Smooth muscle cell (in vitro differentiated cells): ENCODE measurements at regions not wholly inside any gene's neighbourhood (a gene's known extent, or its start where the extent isn't known, plus 50 kb on each side); places are given as distances from the start of the nearest gene placed in this dataset.

ENCODE experiments used
- DNase-seq: peaks from one replicate; lab custom pipeline; 2025; ENCODE audit not compliant: unreplicated experiment; lab: John Stamatoyannopoulos, UW
- H2AFZ ChIP-seq: fragments of 200-600 bp; sonication (generic); 2 replicates; pipeline ENCODE4 v1.6.0; 2016; ENCODE audit warnings: antibody characterized with exemption, low read depth, mild to moderate bottlenecking
- H3F3A ChIP-seq: fragments of 200-600 bp; sonication (generic); 2 replicates; pipeline ENCODE4 v1.6.0; 2017; ENCODE audit warnings: antibody characterized with exemption, low read depth
- H3K27ac ChIP-seq: fragments of 200-600 bp; sonication (generic); 2 replicates; pipeline ENCODE4 v1.5.1; 2016; ENCODE audit warnings: low read depth, mild to moderate bottlenecking
- H3K27me3 ChIP-seq: fragments of 200-600 bp; sonication (generic); 2 replicates; pipeline ENCODE4 v1.6.1; 2016; ENCODE audit warnings: low read depth, mild to moderate bottlenecking
- H3K36me3 ChIP-seq: fragments of 200-600 bp; sonication (generic); 2 replicates; pipeline ENCODE4 v1.5.1; 2016; ENCODE audit warnings: low read depth
- H3K4me1 ChIP-seq: fragments of 200-600 bp; sonication (generic); 2 replicates; pipeline ENCODE4 v1.5.1; 2016; ENCODE audit warnings: low read depth
- H3K4me2 ChIP-seq: fragments of 200-600 bp; sonication (generic); 2 replicates; pipeline ENCODE4 v1.6.0; 2016; ENCODE audit warnings: mild to moderate bottlenecking
- H3K4me3 ChIP-seq: fragments of 200-600 bp; sonication (generic); 2 replicates; pipeline ENCODE4 v1.5.1; 2016; ENCODE audit warnings: mild to moderate bottlenecking
- H3K79me2 ChIP-seq: fragments of 200-600 bp; sonication (generic); 2 replicates; pipeline ENCODE4 v1.6.0; 2016; ENCODE audit warnings: low read depth, mild to moderate bottlenecking
- H3K9ac ChIP-seq: fragments of 200-600 bp; sonication (generic); 2 replicates; pipeline ENCODE4 v1.6.0; 2016; ENCODE audit warnings: low read depth
- H3K9me3 ChIP-seq: fragments of 200-600 bp; sonication (generic); replicated peaks from 2 replicates; pipeline ENCODE4 v1.5.1; 2016; ENCODE audit warnings: low read depth
- H4K20me1 ChIP-seq: fragments of 200-600 bp; sonication (generic); 2 replicates; pipeline ENCODE4 v1.6.0; 2016; ENCODE audit warnings: low read depth
- CTCF ChIP-seq: fragments of 200-600 bp; sonication (generic); IDR thresholded peaks from 2 replicates; pipeline ENCODE4 v1.5.1; 2017; ENCODE audit warnings: borderline replicate concordance, mild to moderate bottlenecking, antibody characterized with exemption; ENCODE audit not compliant: insufficient read depth, poor library complexity, severe bottlenecking
- WGBS: methylation state at CpG from one replicate; pipeline ENCODE4 v1.1.7; 2016; ENCODE audit warnings: low lambda C conversion rate; 5-methylcytosine and 5-hydroxymethylcytosine counted together

- H3K79me2 ChIP-seq = no peaks in the 10 kb centered on the region
- no peak overlapping the region for H3K4me3 ChIP-seq
- H2AFZ ChIP-seq = no peak overlapping the region
- no peaks in the 10 kb centered on the region for H3K9me3 ChIP-seq
- TF ChIP-seq CTCF = no peak
- no peak overlapping the region for H3K4me2 ChIP-seq
- DNase-seq = no peak
- WGBS = 75% methylated on average over 17 of the region's 17 CpGs
- H3K27me3 ChIP-seq = no peaks in the 10 kb centered on the region
- no peaks in the 10 kb centered on the region for H3F3A ChIP-seq
- no peaks in the 10 kb centered on the region for H4K20me1 ChIP-seq
- no peak overlapping the region for H3K9ac ChIP-seq
- H3K36me3 ChIP-seq = no peaks in the 10 kb centered on the region
- peaks cover 18% of the 10 kb centered on the region for H3K4me1 ChIP-seq
- H3K27ac ChIP-seq = no peak overlapping the region
Measured at GRCh38 chr3:72258361-72259141, 473.6 kb upstream of the PROK2 start.

- no peak overlapping the region for H3K4me2 ChIP-seq
- H3K79me2 ChIP-seq = no peaks in the 10 kb centered on the region
- no peaks in the 10 kb centered on the region for H4K20me1 ChIP-seq
- no peaks in the 10 kb centered on the region for H3F3A ChIP-seq
- H3K27ac ChIP-seq = no peak overlapping the region
- no peak overlapping the region for H3K9ac ChIP-seq
- no peaks in the 10 kb centered on the region for H3K36me3 ChIP-seq
- peaks cover 18% of the 10 kb centered on the region for H3K4me1 ChIP-seq
- TF ChIP-seq CTCF = no peak
- H2AFZ ChIP-seq = no peak overlapping the region
- DNase-seq = no peak
- no peak overlapping the region for H3K4me3 ChIP-seq
- 66% methylated on average over 2 of the region's 2 CpGs for WGBS
- H3K9me3 ChIP-seq = no peaks in the 10 kb centered on the region
- no peaks in the 10 kb centered on the region for H3K27me3 ChIP-seq
Measured at GRCh38 chr3:72257738-72258137, 472.8 kb upstream of the PROK2 start.

GRCh38 chr3:72257203-72257602 is 472.3 kb upstream of the PROK2 start:
- Histone ChIP-seq H3K27ac (no peak overlapping the region), H3F3A (no peaks in the 10 kb centered on the region), H4K20me1 (no peaks in the 10 kb centered on the region), H2AFZ (no peak overlapping the region), H3K4me2 (no peak overlapping the region), H3K9me3 (no peaks in the 10 kb centered on the region), H3K27me3 (no peaks in the 10 kb centered on the region), H3K36me3 (no peaks in the 10 kb centered on the region), H3K9ac (no peak overlapping the region), H3K4me3 (no peak overlapping the region), H3K4me1 (peaks cover 18% of the 10 kb centered on the region), H3K79me2 (no peaks in the 10 kb centered on the region)
- 83% methylated on average over 4 of the region's 4 CpGs for WGBS
- no peak for TF ChIP-seq CTCF
- DNase-seq = no peak

GRCh38 chr3:72256716-72257115 is 471.8 kb upstream of the PROK2 start:
- TF ChIP-seq CTCF = no peak
- no peak for DNase-seq
- H3K27me3 ChIP-seq = no peaks in the 10 kb centered on the region
- no peak overlapping the region for H3K4me2 ChIP-seq
- H3K9me3 ChIP-seq = no peaks in the 10 kb centered on the region
- no peaks in the 10 kb centered on the region for H3K36me3 ChIP-seq
- H3F3A ChIP-seq = no peaks in the 10 kb centered on the region
- no peak overlapping the region for H3K9ac ChIP-seq
- H4K20me1 ChIP-seq = no peaks in the 10 kb centered on the region
- H3K4me1 ChIP-seq = peaks cover 18% of the 10 kb centered on the region
- no peak overlapping the region for H3K4me3 ChIP-seq
- H3K27ac ChIP-seq = no peak overlapping the region
- H2AFZ ChIP-seq = no peak overlapping the region
- H3K79me2 ChIP-seq = no peaks in the 10 kb centered on the region
- WGBS = 51% methylated on average over 6 of the region's 6 CpGs
